ENCODE measurements at regions not wholly inside any gene's neighbourhood (a gene's known extent, or its start where the extent isn't known, plus 50 kb on each side); places are given as distances from the start of the nearest gene placed in this dataset.
A peak's percentile ranks its signal among the peaks of the same experiment; 100 is the strongest.
"Not testable (repeated sequence)": the region's sequence is repeated elsewhere in the genome, so short reads cannot be mapped to it uniquely, and the experiment has no call there.

GRCh38 chr3:10667901-10668476, 148.0 kb upstream of the SLC6A11 start:
- DNase-seq: no peak

GRCh38 chr3:10669490-10670048, 146.5 kb upstream of the SLC6A11 start:
- DNase-seq: no peak

DNA sequence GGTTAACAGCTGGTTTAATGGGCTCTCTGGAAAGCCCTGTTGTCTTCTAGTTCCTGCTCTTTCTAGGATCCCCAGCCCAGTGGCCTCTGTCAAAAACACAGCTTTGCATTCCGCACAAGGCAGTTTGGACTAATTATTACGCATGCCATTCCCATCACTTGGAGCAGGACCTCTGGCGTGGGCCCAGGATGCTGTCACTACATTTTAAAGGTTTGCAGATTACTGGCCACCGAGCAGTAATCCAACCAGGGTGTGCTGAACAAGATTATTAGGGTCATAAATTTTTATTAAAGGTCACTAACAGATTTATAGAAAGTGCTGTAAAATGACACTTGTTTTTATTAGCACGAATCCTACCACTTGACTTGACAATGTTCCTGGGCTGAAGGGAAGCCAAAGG, 143.6 kb upstream of the SLC6A11 start:
- DNase-seq: no peak

- no peak for DNase-seq
Measured at GRCh38 chr3:10674578-10674977, 141.4 kb upstream of the SLC6A11 start.

DNA sequence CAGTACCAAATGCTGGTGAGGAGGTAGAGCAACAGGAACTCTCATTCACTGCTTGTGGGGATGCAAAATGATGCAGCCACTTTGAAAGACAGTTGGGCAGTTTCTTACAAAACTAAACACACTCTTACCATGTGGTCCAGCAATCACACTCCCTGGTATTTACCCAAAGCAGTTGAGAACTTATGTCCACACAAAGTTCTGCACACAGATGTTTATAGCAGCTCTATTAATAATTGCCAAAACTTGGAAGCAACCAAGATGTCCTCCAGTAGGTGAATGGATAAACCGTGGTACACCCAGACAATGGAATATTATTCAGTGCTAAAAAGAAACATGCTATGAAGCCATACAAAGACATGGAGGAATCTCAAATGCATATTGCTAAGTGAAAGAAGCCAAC, 139.1 kb upstream of the SLC6A11 start:
- DNase-seq: no peak

GRCh38 chr3:10678796-10679376, 137.1 kb upstream of the SLC6A11 start:
- no peak for DNase-seq

- no peak for DNase-seq
Measured at GRCh38 chr3:10680796-10681195, 135.2 kb upstream of the SLC6A11 start.

DNA sequence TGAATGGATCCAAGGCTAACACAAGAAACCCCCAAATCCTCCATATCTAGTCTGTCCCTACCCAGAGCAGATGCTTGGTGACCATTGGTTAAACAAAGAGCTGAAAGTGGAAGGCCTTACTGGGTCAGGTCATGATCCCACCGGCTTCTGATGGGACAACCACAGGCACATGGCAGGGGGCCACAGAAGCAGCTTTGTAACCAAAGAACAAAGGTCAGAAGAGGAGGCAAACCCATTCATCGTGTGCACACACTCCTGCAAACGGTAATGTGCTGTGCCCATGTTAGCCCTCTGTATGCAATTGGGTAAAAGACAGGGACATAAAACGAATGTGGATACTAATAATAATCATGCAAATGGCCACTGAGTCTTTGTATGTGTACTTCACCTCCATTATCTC, 133.3 kb upstream of the SLC6A11 start:
- DNase-seq: no peak

- no peak for DNase-seq
Measured at GRCh38 chr3:10683106-10683505, 132.9 kb upstream of the SLC6A11 start.

GRCh38 chr3:10688126-10688525, 127.9 kb upstream of the SLC6A11 start:
- no peak for DNase-seq

DNA sequence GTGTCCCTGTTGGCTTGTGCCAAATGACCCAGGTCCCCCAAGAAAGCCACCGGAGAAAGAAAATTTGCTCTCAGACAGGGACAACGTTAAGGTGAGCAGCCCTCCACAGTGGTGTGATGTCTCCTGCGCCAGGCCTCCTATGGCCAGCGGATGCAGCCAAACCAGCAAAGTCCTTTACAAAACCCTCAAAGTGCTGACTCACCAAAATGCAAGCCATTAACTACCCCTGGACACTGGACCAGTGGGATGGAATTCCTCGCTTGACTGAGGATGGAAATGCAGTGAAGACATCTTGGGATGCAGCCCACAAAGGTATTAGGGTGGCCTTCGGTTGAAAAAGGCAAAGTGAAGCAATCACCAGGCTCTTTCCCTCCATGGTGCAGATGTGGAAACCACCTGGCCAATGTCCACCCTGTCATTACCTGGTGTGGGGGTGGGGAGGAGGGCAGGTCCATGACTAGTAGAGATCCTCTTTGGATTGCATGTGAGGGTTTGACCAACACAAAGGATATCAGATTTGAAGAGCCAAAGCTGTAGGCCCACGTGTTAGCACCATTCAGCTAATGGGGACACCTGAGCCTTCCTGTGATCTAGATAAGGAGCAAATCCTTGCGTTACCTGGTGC, 127.4 kb upstream of the SLC6A11 start:
- no peak for DNase-seq

GRCh38 chr3:10692039-10692622, 123.9 kb upstream of the SLC6A11 start:
- no peak for DNase-seq

DNA sequence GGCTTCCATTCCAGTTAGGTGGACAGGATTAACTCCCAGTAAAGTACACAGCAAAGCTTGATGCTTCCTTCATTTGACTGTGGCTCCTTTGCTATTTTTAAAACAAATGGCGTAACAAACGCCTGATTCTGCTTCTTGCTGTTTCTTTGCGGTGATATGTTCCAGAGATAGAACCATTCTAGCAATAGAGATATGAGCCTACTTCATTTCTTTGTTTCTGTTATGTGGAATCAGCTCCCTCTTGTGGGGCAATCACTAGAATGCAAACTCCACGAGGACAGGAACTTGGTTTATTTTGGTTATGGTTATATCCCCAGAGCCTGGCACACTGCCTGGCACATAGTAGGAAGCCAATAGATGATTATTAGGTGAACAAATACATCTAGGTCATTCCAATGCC, 122.6 kb upstream of the SLC6A11 start:
- DNase-seq: no peak

DNA sequence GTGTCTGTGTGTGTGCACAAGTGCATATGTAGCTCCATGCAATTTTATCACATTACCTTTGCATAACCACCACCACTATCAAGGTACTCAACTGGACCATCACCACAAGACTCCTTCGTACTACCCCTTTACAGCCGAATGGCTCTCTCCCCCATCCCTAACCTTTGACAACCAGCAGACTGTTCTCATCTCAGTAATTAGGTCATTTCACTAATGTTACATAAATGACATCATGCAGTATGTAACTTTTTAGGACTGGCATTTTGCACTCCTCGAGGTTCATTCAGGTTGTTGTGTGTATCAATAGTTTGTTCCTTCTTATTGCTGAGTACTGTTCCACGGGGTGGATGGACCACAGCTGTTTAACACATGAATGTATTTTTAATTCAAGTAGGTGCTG, 121.8 kb upstream of the SLC6A11 start:
- DNase-seq: no peak

GRCh38 chr3:10695186-10695585, 120.8 kb upstream of the SLC6A11 start:
- not testable (repeated sequence) for DNase-seq

DNA sequence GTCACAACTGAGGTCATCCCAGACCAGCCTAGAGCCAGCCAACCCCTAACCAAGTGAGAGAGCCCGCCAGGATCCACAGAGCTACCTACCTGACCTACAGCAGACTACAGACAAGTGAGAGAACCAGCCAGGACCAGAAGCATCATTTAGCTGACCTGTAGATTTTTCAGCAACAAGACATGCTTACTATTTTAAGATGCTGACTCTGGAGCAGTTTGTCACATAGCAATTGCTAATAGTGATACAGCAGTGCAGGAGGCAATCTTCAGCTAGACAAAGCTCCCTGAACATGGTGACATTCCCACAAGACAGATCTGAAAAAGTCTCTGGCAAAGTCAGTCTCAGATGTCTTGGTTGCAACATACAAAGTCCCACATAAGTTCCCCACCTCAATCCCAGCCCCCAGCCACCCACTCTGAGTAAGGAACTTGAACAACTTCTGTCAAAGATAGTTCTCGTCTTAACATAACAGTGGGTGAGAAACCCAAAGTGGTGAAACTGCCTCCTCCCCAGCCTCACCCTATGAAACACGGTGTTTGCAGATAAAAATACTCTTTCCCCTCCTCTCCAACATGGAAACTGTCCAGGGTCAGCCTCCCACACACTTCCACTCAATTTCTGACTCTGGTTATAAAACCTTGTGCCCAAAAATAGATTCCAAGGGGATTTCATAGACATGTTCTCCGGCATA, 120.3 kb upstream of the SLC6A11 start:
- no peak for DNase-seq

DNA sequence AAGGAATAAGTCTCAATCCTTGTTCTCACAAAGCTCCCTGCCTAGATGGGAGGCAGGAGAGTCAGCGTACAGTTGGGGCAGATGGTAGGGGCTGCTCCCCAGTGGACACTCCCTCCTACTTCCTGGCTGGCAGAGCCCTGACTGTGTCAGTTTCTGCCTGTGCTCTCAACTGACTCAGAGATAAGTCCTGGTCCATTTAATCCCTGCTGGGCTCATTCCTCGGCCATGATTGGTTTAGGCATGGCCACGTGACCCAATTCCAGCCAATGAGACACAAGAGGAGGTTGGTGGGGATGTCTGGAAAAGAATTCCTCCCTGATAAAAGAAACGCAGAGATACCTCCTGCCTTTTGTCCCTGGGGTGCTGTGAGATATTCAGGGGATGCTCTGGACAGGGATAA, 118.1 kb upstream of the SLC6A11 start:
- peak; percentile 63 for DNase-seq

- DNase-seq: no peak
Measured at GRCh38 chr3:10700821-10701220, 115.2 kb upstream of the SLC6A11 start.

GRCh38 chr3:10702961-10703740, 112.9 kb upstream of the SLC6A11 start:
- DNase-seq: no peak

DNA sequence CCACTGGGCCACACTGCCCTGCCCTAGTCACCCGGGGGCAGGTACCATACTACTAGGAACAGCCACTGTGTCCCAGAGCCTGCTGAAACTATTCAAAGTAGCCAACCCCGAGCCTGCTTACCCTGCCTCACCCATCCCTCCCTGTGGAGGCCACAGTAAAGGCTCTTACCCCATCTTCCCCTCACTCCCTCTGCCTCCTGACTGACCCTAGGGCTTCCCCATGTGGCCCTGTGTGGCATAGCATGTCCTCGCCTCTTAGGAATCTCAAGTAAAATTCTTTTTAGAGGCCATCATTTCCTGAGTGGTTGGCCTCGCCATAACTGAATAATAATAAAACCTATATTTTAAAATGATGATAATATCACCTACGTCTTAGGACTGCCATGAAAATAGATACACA, 112.2 kb upstream of the SLC6A11 start:
- no peak for DNase-seq

DNA sequence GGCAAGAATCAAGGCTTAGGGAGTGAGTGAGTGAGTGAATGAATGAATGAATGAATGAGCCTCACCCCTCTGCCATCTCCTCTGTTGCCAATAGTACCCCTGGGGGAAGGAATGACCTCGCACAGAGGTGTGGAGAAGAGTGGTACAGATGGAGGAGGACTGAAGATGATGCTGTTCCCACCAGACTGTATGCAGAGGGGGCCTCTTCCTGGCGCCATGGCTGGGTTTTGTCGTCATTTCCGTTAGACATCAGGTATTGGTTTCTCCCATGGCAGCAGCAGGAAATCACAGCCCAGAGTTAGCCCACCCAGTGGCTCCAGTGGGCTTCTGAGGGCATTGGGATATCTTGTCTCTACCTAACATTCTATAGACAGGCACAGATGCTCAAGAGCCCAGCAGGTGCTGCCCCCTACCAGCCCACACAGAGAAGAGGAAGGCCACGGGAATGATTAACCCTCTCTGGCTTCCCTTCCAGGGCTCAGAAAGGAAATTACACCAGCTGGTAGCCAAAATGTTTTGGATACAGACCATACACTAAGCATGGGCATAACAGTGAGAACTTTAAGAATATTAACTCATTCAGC, 109.8 kb upstream of the SLC6A11 start:
- DNase-seq: no peak

GRCh38 chr3:10706740-10707399, 109.2 kb upstream of the SLC6A11 start:
- no peak for DNase-seq

Measured in NCI-H524 treated with DMSO at 0.1 percent for 48 hours (cell line).